Uterus (tissue), 2 donors: ENCODE measurements at regions not wholly inside any gene's neighbourhood (a gene's known extent, or its start where the extent isn't known, plus 50 kb on each side); places are given as distances from the start of the nearest gene placed in this dataset.
"Not testable (repeated sequence)": the region's sequence is repeated elsewhere in the genome, so short reads cannot be mapped to it uniquely, and the experiment has no call there.

Experiments
- CTCF ChIP-seq, 4 experiments: fragments of 200-600 bp in 2 of 4; fragments of 450-650 bp in 2 of 4; sonication (generic) in 2 of 4; IDR thresholded peaks; one replicate each; pipeline ENCODE4 v1.5.1; 2016 to 2019; ENCODE audit warnings: antibody characterized with exemption in 4 of 4, mild to moderate bottlenecking in 2 of 4, moderate library complexity in 1 of 4
- POLR2A ChIP-seq, 2 donors: fragments of 450-650 bp; IDR thresholded peaks; one replicate each; pipeline ENCODE4 v1.6.1; 2016; ENCODE audit warnings: antibody characterized with exemption in 2 of 2, mild to moderate bottlenecking in 1 of 2, moderate library complexity in 1 of 2

GRCh38 chr1:143874625-143875024 lies 97.2 kb downstream of the FAM72C start:
- not testable (repeated sequence) for TF ChIP-seq CTCF, POLR2A (IDR thresholded peaks at IDR 0.05)
